ENCODE measurements at regions not wholly inside any gene's neighbourhood (a gene's known extent, or its start where the extent isn't known, plus 50 kb on each side); places are given as distances from the start of the nearest gene placed in this dataset.

- DNase-seq (ENCODE audit: low read depth): peak; percentile 85
- no peak overlapping the region for H3K4me3 ChIP-seq (ENCODE audit: low read depth, low read length)
- no peak for TF ChIP-seq CTCF (IDR thresholded peaks at IDR 0.05; ENCODE audit: insufficient read depth, low read length, poor library complexity, severe bottlenecking)
- H3K36me3 ChIP-seq (ENCODE audit: control insufficient read depth, insufficient read depth, low read length): no peaks in the 10 kb centered on the region
- no peaks in the 10 kb centered on the region for H3K27me3 ChIP-seq (ENCODE audit: control insufficient read depth, insufficient read depth, low read length)
Observed at GRCh38 chr7:26052706-26053105, 99.3 kb upstream of the NFE2L3 start.

GRCh38 chr7:26054386-26054785 is 97.6 kb upstream of the NFE2L3 start:
- no peak overlapping the region for H3K4me3 ChIP-seq (ENCODE audit: low read depth, low read length)

GRCh38 chr7:26055241-26055640 is 96.8 kb upstream of the NFE2L3 start:
- no peak for TF ChIP-seq CTCF (IDR thresholded peaks at IDR 0.05; ENCODE audit: insufficient read depth, low read length, poor library complexity, severe bottlenecking)
- Histone ChIP-seq H3K36me3 (ENCODE audit: control insufficient read depth, insufficient read depth, low read length) (no peaks in the 10 kb centered on the region), H3K27me3 (ENCODE audit: control insufficient read depth, insufficient read depth, low read length) (no peaks in the 10 kb centered on the region)

More at GRCh38 chr7:26054386-26054785, 97.6 kb upstream of the NFE2L3 start:
- no peak for TF ChIP-seq CTCF (IDR thresholded peaks at IDR 0.05; ENCODE audit: insufficient read depth, low read length, poor library complexity, severe bottlenecking)
- no peaks in the 10 kb centered on the region for H3K36me3 ChIP-seq (ENCODE audit: control insufficient read depth, insufficient read depth, low read length)
- no peak for DNase-seq (ENCODE audit: low read depth)
- no peaks in the 10 kb centered on the region for H3K27me3 ChIP-seq (ENCODE audit: control insufficient read depth, insufficient read depth, low read length)

GRCh38 chr7:26060733-26061677 is 91.0 kb upstream of the NFE2L3 start:
- Histone ChIP-seq H3K27me3 (ENCODE audit: control insufficient read depth, insufficient read depth, low read length) (peaks cover 3% of the 10 kb centered on the region), H3K4me3 (ENCODE audit: low read depth, low read length) (no peak overlapping the region), H3K36me3 (ENCODE audit: control insufficient read depth, insufficient read depth, low read length) (no peaks in the 10 kb centered on the region)
- DNase-seq (ENCODE audit: low read depth): no peak
- TF ChIP-seq CTCF (IDR thresholded peaks at IDR 0.05; ENCODE audit: insufficient read depth, low read length, poor library complexity, severe bottlenecking): no peak

More at GRCh38 chr7:26055241-26055640, 96.8 kb upstream of the NFE2L3 start:
- DNase-seq (ENCODE audit: low read depth): no peak
- no peak overlapping the region for H3K4me3 ChIP-seq (ENCODE audit: low read depth, low read length)

- no peaks in the 10 kb centered on the region for H3K36me3 ChIP-seq (ENCODE audit: control insufficient read depth, insufficient read depth, low read length)
- no peak overlapping the region for H3K4me3 ChIP-seq (ENCODE audit: low read depth, low read length)
- H3K27me3 ChIP-seq (ENCODE audit: control insufficient read depth, insufficient read depth, low read length): peaks cover 3% of the 10 kb centered on the region
- peak; percentile 90 for TF ChIP-seq CTCF (IDR thresholded peaks at IDR 0.05; ENCODE audit: insufficient read depth, low read length, poor library complexity, severe bottlenecking)
- DNase-seq (ENCODE audit: low read depth): no peak
Observed at GRCh38 chr7:26061678-26062603, 90.1 kb upstream of the NFE2L3 start.
